Nephron progenitor cell (in vitro differentiated cells): ENCODE measurements at regions not wholly inside any gene's neighbourhood (a gene's known extent, or its start where the extent isn't known, plus 50 kb on each side); places are given as distances from the start of the nearest gene placed in this dataset.

Experiments used
- DNase-seq: peaks from one replicate; pipeline ENCODE4 v3.0.0; 2021
- H3K27ac Mint-ChIP-seq: 2 replicates; pipeline ENCODE4 v1.8.0; 2021; ENCODE audit warnings: mild to moderate bottlenecking, moderate library complexity, mixed read lengths
- H3K27me3 Mint-ChIP-seq: 2 replicates; pipeline ENCODE4 v1.8.0; 2021; ENCODE audit warnings: mild to moderate bottlenecking, low read depth, mixed read lengths; ENCODE audit not compliant: poor library complexity
- H3K36me3 Mint-ChIP-seq: 2 replicates; pipeline ENCODE4 v1.8.0; 2021; ENCODE audit warnings: low read depth, mixed read lengths
- H3K4me1 Mint-ChIP-seq: 2 replicates; pipeline ENCODE4 v1.8.0; 2021; ENCODE audit warnings: mixed read lengths
- H3K4me3 Mint-ChIP-seq: 2 replicates; pipeline ENCODE4 v1.8.0; 2021; ENCODE audit warnings: mild to moderate bottlenecking, moderate library complexity, mixed read lengths
- H3K9me3 Mint-ChIP-seq: 2 replicates; pipeline ENCODE4 v1.8.0; 2021; ENCODE audit warnings: mild to moderate bottlenecking, moderate library complexity, mixed read lengths
- TF ChIP-seq, protein P1 (sequence below): fragments of 200-600 bp; sonication (generic); IDR thresholded peaks from 2 replicates; pipeline ENCODE4 v1.5.0; 2021; ENCODE audit warnings: antibody characterized with exemption

- H3K4me1 Mint-ChIP-seq, result no peaks in the 10 kb centered on the region
- H3K36me3 Mint-ChIP-seq, result no peaks in the 10 kb centered on the region
- H3K9me3 Mint-ChIP-seq, result no peaks in the 10 kb centered on the region
- no peak for DNase-seq
- H3K27ac Mint-ChIP-seq, result no peak overlapping the region
- no peak overlapping the region for H3K4me3 Mint-ChIP-seq
- TF ChIP-seq, protein P1, sequence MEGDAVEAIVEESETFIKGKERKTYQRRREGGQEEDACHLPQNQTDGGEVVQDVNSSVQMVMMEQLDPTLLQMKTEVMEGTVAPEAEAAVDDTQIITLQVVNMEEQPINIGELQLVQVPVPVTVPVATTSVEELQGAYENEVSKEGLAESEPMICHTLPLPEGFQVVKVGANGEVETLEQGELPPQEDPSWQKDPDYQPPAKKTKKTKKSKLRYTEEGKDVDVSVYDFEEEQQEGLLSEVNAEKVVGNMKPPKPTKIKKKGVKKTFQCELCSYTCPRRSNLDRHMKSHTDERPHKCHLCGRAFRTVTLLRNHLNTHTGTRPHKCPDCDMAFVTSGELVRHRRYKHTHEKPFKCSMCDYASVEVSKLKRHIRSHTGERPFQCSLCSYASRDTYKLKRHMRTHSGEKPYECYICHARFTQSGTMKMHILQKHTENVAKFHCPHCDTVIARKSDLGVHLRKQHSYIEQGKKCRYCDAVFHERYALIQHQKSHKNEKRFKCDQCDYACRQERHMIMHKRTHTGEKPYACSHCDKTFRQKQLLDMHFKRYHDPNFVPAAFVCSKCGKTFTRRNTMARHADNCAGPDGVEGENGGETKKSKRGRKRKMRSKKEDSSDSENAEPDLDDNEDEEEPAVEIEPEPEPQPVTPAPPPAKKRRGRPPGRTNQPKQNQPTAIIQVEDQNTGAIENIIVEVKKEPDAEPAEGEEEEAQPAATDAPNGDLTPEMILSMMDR, result no peak
- no peaks in the 10 kb centered on the region for H3K27me3 Mint-ChIP-seq
Observed at GRCh38 chr1:198462365-198463019, 78.0 kb downstream of the ATP6V1G3 start.

- no peak overlapping the region for H3K27ac Mint-ChIP-seq
- no peaks in the 10 kb centered on the region for H3K27me3 Mint-ChIP-seq
- TF ChIP-seq, protein P1, result no peak
- no peak overlapping the region for H3K4me3 Mint-ChIP-seq
- H3K4me1 Mint-ChIP-seq, result no peaks in the 10 kb centered on the region
- H3K36me3 Mint-ChIP-seq, result no peaks in the 10 kb centered on the region
- no peak for DNase-seq
- H3K9me3 Mint-ChIP-seq, result no peaks in the 10 kb centered on the region
Observed at GRCh38 chr1:198455966-198456365, 84.5 kb downstream of the ATP6V1G3 start.

GRCh38 chr1:198449727-198450433 is 90.6 kb downstream of the ATP6V1G3 start:
- TF ChIP-seq, protein P1, result no peak
- no peak for DNase-seq
- Mint-ChIP-seq H3K36me3 (no peaks in the 10 kb centered on the region), H3K4me1 (no peaks in the 10 kb centered on the region), H3K27me3 (no peaks in the 10 kb centered on the region), H3K4me3 (no peak overlapping the region), H3K9me3 (no peaks in the 10 kb centered on the region), H3K27ac (no peak overlapping the region)

GRCh38 chr1:198449261-198449660 is 91.2 kb downstream of the ATP6V1G3 start:
- H3K27ac Mint-ChIP-seq, result no peak overlapping the region

GRCh38 chr1:198447468-198447867 is 93.0 kb downstream of the ATP6V1G3 start:
- Mint-ChIP-seq H3K9me3 (no peaks in the 10 kb centered on the region), H3K27me3 (no peaks in the 10 kb centered on the region), H3K4me3 (no peak overlapping the region), H3K27ac (no peak overlapping the region), H3K4me1 (no peaks in the 10 kb centered on the region), H3K36me3 (no peaks in the 10 kb centered on the region)
- no peak for DNase-seq
- TF ChIP-seq, protein P1, result no peak

More at GRCh38 chr1:198449261-198449660, 91.2 kb downstream of the ATP6V1G3 start:
- no peak overlapping the region for H3K4me3 Mint-ChIP-seq
- no peaks in the 10 kb centered on the region for H3K27me3 Mint-ChIP-seq
- H3K9me3 Mint-ChIP-seq, result no peaks in the 10 kb centered on the region
- DNase-seq, result no peak
- no peaks in the 10 kb centered on the region for H3K36me3 Mint-ChIP-seq
- no peaks in the 10 kb centered on the region for H3K4me1 Mint-ChIP-seq
- TF ChIP-seq, protein P1, result no peak

DNA sequence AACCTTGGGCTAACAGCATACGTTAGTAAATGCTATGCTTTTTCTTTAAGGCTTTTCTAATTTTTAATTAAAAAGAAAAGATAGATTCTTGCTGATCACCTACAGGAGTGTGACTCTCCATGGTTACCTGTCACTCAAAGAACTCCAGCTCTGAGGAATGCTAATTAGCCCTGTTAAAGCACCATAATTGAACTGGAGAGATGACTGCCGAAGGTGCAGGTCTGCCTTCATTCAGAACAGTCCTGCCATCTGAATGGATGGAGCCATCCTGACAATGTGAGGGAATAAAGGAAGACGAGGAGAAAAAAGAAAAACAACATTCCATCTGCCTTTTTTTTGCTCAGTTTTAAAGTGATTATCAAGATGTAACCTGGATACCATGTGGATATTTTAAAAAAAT is 94.6 kb downstream of the ATP6V1G3 start:
- H3K4me1 Mint-ChIP-seq, result no peaks in the 10 kb centered on the region
- DNase-seq, result no peak
- TF ChIP-seq, protein P1, result no peak
- no peaks in the 10 kb centered on the region for H3K27me3 Mint-ChIP-seq
- no peaks in the 10 kb centered on the region for H3K36me3 Mint-ChIP-seq
- no peak overlapping the region for H3K27ac Mint-ChIP-seq
- no peak overlapping the region for H3K4me3 Mint-ChIP-seq
- no peaks in the 10 kb centered on the region for H3K9me3 Mint-ChIP-seq
